ENCODE measurements at regions not wholly inside any gene's neighbourhood (a gene's known extent, or its start where the extent isn't known, plus 50 kb on each side); places are given as distances from the start of the nearest gene placed in this dataset.

DNA sequence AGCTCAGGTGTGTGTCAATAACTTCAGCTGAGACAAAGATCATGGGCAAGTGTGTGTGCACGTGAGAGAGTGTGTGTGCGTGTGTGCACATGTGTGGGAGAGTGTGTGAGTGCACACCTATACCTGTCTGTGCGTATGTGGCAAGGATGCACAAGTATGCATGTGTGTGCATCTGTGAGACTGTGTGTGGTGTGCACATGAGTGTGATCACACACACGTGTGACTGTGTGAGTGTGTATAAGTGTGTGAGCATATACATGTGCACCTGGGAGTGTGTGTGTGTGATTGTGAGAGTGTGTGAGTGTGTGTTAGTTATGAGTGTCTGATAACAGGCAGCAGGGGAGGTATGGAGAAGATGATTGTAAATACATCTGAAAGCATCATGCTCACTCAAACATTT is 657.3 kb upstream of the PFKP start:
- H3K4me2 ChIP-seq (ENCODE audit: low read length) = no peak overlapping the region
- ChIA-PET POLR2A (ENCODE audit: unreplicated experiment) (no interaction called here), CTCF (no interaction called here)
- DNase-seq (no peak), ATAC-seq (no peak)
- intact Hi-C loops (cut with micrococcal nuclease) = no loop called here
- no peaks in the 10 kb centered on the region for H3K9me3 ChIP-seq (ENCODE audit: low read length)
- no peak overlapping the region for H3K27ac ChIP-seq (ENCODE audit: low read length)
- H2AFZ ChIP-seq (ENCODE audit: low read length) = no peak overlapping the region
- no peaks in the 10 kb centered on the region for H3K79me2 ChIP-seq (ENCODE audit: low read length)
- no TSS peak for BruUV-seq (replicated peaks)
- H3K9ac ChIP-seq (ENCODE audit: low read length) = no peak overlapping the region
- no peak overlapping the region for H3K4me3 ChIP-seq (ENCODE audit: low read length)
- no peaks in the 10 kb centered on the region for H4K20me1 ChIP-seq (ENCODE audit: low read length)
- TF ChIP-seq CTCF (conservative IDR thresholded peaks at IDR 0.05; ENCODE audit: low read depth, low read length) (no peak), EZH2phosphoT487 (IDR thresholded peaks at IDR 0.05; ENCODE audit: borderline replicate concordance, low read length) (no peak), EZH2 (IDR thresholded peaks at IDR 0.05; ENCODE audit: low read length, unreplicated experiment) (no peak)
- H3K9me2 ChIP-seq (replicated peaks; ENCODE audit: low read length) = no peaks in the 10 kb centered on the region
- H3K36me3 ChIP-seq (ENCODE audit: low read depth, low read length) = no peaks in the 10 kb centered on the region
- no peaks in the 10 kb centered on the region for H3F3A ChIP-seq (ENCODE audit: low read length, unreplicated experiment)
- no peaks in the 10 kb centered on the region for H3K4me1 ChIP-seq (ENCODE audit: insufficient read depth, low read length)
- no peaks in the 10 kb centered on the region for H3K27me3 ChIP-seq (ENCODE audit: low read length)

GRCh38 chr10:2401459-2401858 is 664.1 kb upstream of the ADARB2 start:
- Histone ChIP-seq H3K27me3 (ENCODE audit: low read length) (no peaks in the 10 kb centered on the region), H3K79me2 (ENCODE audit: low read length) (no peaks in the 10 kb centered on the region), H2AFZ (ENCODE audit: low read length) (no peak overlapping the region), H3K4me2 (ENCODE audit: low read length) (no peak overlapping the region), H3F3A (ENCODE audit: low read length, unreplicated experiment) (no peaks in the 10 kb centered on the region), H3K9ac (ENCODE audit: low read length) (no peak overlapping the region), H3K27ac (ENCODE audit: low read length) (no peak overlapping the region), H3K9me2 (replicated peaks; ENCODE audit: low read length) (no peaks in the 10 kb centered on the region), H3K9me3 (ENCODE audit: low read length) (no peaks in the 10 kb centered on the region), H3K4me1 (ENCODE audit: insufficient read depth, low read length) (no peaks in the 10 kb centered on the region), H3K4me3 (ENCODE audit: low read length) (no peak overlapping the region), H4K20me1 (ENCODE audit: low read length) (no peaks in the 10 kb centered on the region), H3K36me3 (ENCODE audit: low read depth, low read length) (no peaks in the 10 kb centered on the region)
- ChIA-PET CTCF (no interaction called here), POLR2A (ENCODE audit: unreplicated experiment) (no interaction called here)
- intact Hi-C loops (cut with micrococcal nuclease) = no loop called here
- no peak for DNase-seq
- no peak for ATAC-seq
- no TSS peak for BruUV-seq (replicated peaks)
- TF ChIP-seq EZH2 (IDR thresholded peaks at IDR 0.05; ENCODE audit: low read length, unreplicated experiment) = no peak
- TF ChIP-seq EZH2phosphoT487 (IDR thresholded peaks at IDR 0.05; ENCODE audit: borderline replicate concordance, low read length) = no peak
- TF ChIP-seq CTCF (conservative IDR thresholded peaks at IDR 0.05; ENCODE audit: low read depth, low read length) = no peak

GRCh38 chr10:2399482-2399881 is 662.2 kb upstream of the ADARB2 start:
- ChIA-PET POLR2A (ENCODE audit: unreplicated experiment) (no interaction called here), CTCF (no interaction called here)
- no peaks in the 10 kb centered on the region for H3K79me2 ChIP-seq (ENCODE audit: low read length)
- no peak overlapping the region for H3K9ac ChIP-seq (ENCODE audit: low read length)
- no peaks in the 10 kb centered on the region for H3K27me3 ChIP-seq (ENCODE audit: low read length)
- ATAC-seq (no peak), DNase-seq (no peak)
- no peaks in the 10 kb centered on the region for H3F3A ChIP-seq (ENCODE audit: low read length, unreplicated experiment)
- intact Hi-C loops (cut with micrococcal nuclease) = no loop called here
- H2AFZ ChIP-seq (ENCODE audit: low read length) = no peak overlapping the region
- H4K20me1 ChIP-seq (ENCODE audit: low read length) = no peaks in the 10 kb centered on the region
- no peaks in the 10 kb centered on the region for H3K9me2 ChIP-seq (replicated peaks; ENCODE audit: low read length)
- TF ChIP-seq CTCF (conservative IDR thresholded peaks at IDR 0.05; ENCODE audit: low read depth, low read length) (no peak), EZH2phosphoT487 (IDR thresholded peaks at IDR 0.05; ENCODE audit: borderline replicate concordance, low read length) (no peak), EZH2 (IDR thresholded peaks at IDR 0.05; ENCODE audit: low read length, unreplicated experiment) (no peak)
- no TSS peak for BruUV-seq (replicated peaks)
- no peaks in the 10 kb centered on the region for H3K36me3 ChIP-seq (ENCODE audit: low read depth, low read length)
- H3K4me2 ChIP-seq (ENCODE audit: low read length) = no peak overlapping the region
- no peak overlapping the region for H3K4me3 ChIP-seq (ENCODE audit: low read length)
- no peaks in the 10 kb centered on the region for H3K4me1 ChIP-seq (ENCODE audit: insufficient read depth, low read length)
- no peaks in the 10 kb centered on the region for H3K9me3 ChIP-seq (ENCODE audit: low read length)
- H3K27ac ChIP-seq (ENCODE audit: low read length) = no peak overlapping the region

All from PC-3 (cell line).